B cell (primary cell): ENCODE measurements at regions not wholly inside any gene's neighbourhood (a gene's known extent, or its start where the extent isn't known, plus 50 kb on each side); places are given as distances from the start of the nearest gene placed in this dataset.

Experiments
- ATAC-seq: fragments of 200-7000 bp; cut with Tn5 transposase; one replicate; pipeline ENCODE4 v1.10.0; 2021; ENCODE audit warnings: low read depth, mild to moderate bottlenecking, moderate number of reproducible peaks, moderate library complexity
- CTCF ChIA-PET: fragments of 350-600 bp; sonication (Branson Sonifier 250); formaldehyde crosslinking; loops from one replicate; lab custom pipeline; 2021; ENCODE audit warnings: antibody characterized with exemption, inconsistent platforms; lab: Charles Lee
- POLR2A ChIA-PET: fragments of 350-600 bp; sonication (Branson Sonifier 250); formaldehyde crosslinking; loops from one replicate; lab custom pipeline; 2021; ENCODE audit warnings: antibody characterized with exemption; lab: Charles Lee
- DNase-seq: peaks from one replicate; pipeline ENCODE4 v3.0.0; 2013
- H2AFZ ChIP-seq: 2 replicates; pipeline ENCODE4 v1.6.1; 2012; ENCODE audit warnings: mild to moderate bottlenecking, low read depth, low read length; ENCODE audit not compliant: insufficient read depth, poor library complexity, severe bottlenecking
- H3K27ac ChIP-seq, 2 donors: 1 replicate in 1 of 2; 2 replicates in 1 of 2; pipeline ENCODE4 v1.5.1; 2012 to 2013; ENCODE audit warnings: low read length in 2 of 2, mild to moderate bottlenecking in 2 of 2, moderate library complexity in 1 of 2
- H3K27me3 ChIP-seq, 4 experiments: fragments of 200-600 bp in 1 of 4; sonication (generic) in 1 of 4; replicated peaks in 1 of 4; 1 replicate in 2 of 4; 2 replicates in 2 of 4; pipeline versions ENCODE4 v1.6.1 to v1.7.0; 2013 to 2016; ENCODE audit warnings: low read length in 3 of 4, mild to moderate bottlenecking in 2 of 4, mixed read lengths in 1 of 4, moderate library complexity in 1 of 4; ENCODE audit not compliant: insufficient read depth in 4 of 4, control insufficient read depth in 3 of 4; ENCODE audit errors: control extremely low read depth in 1 of 4
- H3K36me3 ChIP-seq, 2 experiments: replicated peaks in 1 of 2; 1 replicate in 1 of 2; 2 replicates in 1 of 2; pipeline versions ENCODE4 v1.6.1 to v1.7.1; 2013; ENCODE audit warnings: low read length in 1 of 2; ENCODE audit not compliant: insufficient read depth in 2 of 2, control insufficient read depth in 1 of 2; ENCODE audit errors: control extremely low read depth in 1 of 2, extremely low read depth in 1 of 2
- H3K4me1 ChIP-seq, 2 donors: fragments of 200-600 bp in 1 of 2; sonication (generic) in 1 of 2; 1 replicate in 1 of 2; 2 replicates in 1 of 2; pipeline versions ENCODE4 v1.5.1 to v1.6.1; 2013 to 2017; ENCODE audit warnings: low read length in 2 of 2; ENCODE audit not compliant: control insufficient read depth in 2 of 2, insufficient read depth in 2 of 2
- H3K4me2 ChIP-seq: replicated peaks from 2 replicates; pipeline ENCODE3; 2012; ENCODE audit warnings: mild to moderate bottlenecking, low read depth, low read length; ENCODE audit not compliant: poor library complexity, severe bottlenecking
- H3K4me3 ChIP-seq, 5 experiments: fragments of 200-600 bp in 1 of 5; sonication (generic) in 1 of 5; 1 replicate in 3 of 5; 2 replicates in 2 of 5; pipeline versions ENCODE4 v1.5.1 to v1.7.0; 2011 to 2016; ENCODE audit warnings: low read length in 4 of 5, mild to moderate bottlenecking in 4 of 5, low read depth in 2 of 5, control low read depth in 1 of 5, moderate library complexity in 1 of 5; ENCODE audit not compliant: insufficient read depth in 1 of 5; ENCODE audit errors: control extremely low read depth in 1 of 5, extremely low read depth in 1 of 5
- H3K79me2 ChIP-seq: fragments of 200-600 bp; sonication (generic); one replicate; pipeline ENCODE4 v1.6.0; 2016; ENCODE audit warnings: low read length; ENCODE audit not compliant: control insufficient read depth, insufficient read depth
- H3K9ac ChIP-seq: fragments of 200-600 bp; sonication (generic); 2 replicates; pipeline ENCODE4 v1.6.1; 2017; ENCODE audit warnings: mild to moderate bottlenecking, low read length, moderate library complexity
- H3K9me3 ChIP-seq, 3 donors: one replicate each; pipeline versions ENCODE4 v1.6.1 to v1.7.1; 2013; ENCODE audit warnings: low read length in 2 of 3; ENCODE audit not compliant: control insufficient read depth in 2 of 3, insufficient read depth in 1 of 3; ENCODE audit errors: control extremely low read depth in 1 of 3
- H4K20me1 ChIP-seq: 2 replicates; pipeline ENCODE4 v1.6.0; 2012; ENCODE audit warnings: mild to moderate bottlenecking, low read length; ENCODE audit not compliant: insufficient read depth, control insufficient read depth, poor library complexity, severe bottlenecking
- H3K27ac Mint-ChIP-seq: one replicate; pipeline ENCODE4 v1.8.0; 2021; ENCODE audit warnings: mixed read lengths
- H3K27me3 Mint-ChIP-seq: one replicate; pipeline ENCODE4 v1.8.0; 2021; ENCODE audit warnings: mixed read lengths
- H3K4me1 Mint-ChIP-seq: one replicate; pipeline ENCODE4 v1.8.0; 2021; ENCODE audit warnings: mixed read lengths
- H3K4me3 Mint-ChIP-seq: one replicate; pipeline ENCODE4 v1.8.0; 2021; ENCODE audit warnings: mixed read lengths
- H3K9me3 Mint-ChIP-seq: one replicate; pipeline ENCODE4 v1.8.0; 2022; ENCODE audit warnings: mixed read lengths; ENCODE audit not compliant: insufficient read depth
- CTCF ChIP-seq: fragments of 200-600 bp; IDR thresholded peaks from one replicate; pipeline ENCODE4 v1.8.0; 2022; ENCODE audit warnings: antibody characterized with exemption, mild to moderate bottlenecking
- EZH2 ChIP-seq: IDR thresholded peaks from 2 replicates; pipeline ENCODE4 v1.6.1; 2012; ENCODE audit warnings: borderline replicate concordance, low read depth, mild to moderate bottlenecking, moderate library complexity, low read length; ENCODE audit not compliant: insufficient read depth, poor library complexity, severe bottlenecking
- WGBS: methylation state at CpG from one replicate; pipeline ENCODE4 v1.1.5; 2013; ENCODE audit warnings: missing lambda C conversion rate; ENCODE audit not compliant: insufficient coverage; 5-methylcytosine and 5-hydroxymethylcytosine counted together
- intact Hi-C: fragments of 100-400 bp; cut with micrococcal nuclease; formaldehyde crosslinking; loops from one replicate; pipeline ENCODE4 v1.10.0; 2022

- no peak overlapping the region for H2AFZ ChIP-seq
- DNase-seq (no peak), ATAC-seq (no peak)
- peaks cover 0 to 5% (median 0%) of the 10 kb centered on the region in 4 experiments for H3K27me3 ChIP-seq
- no peak overlapping the region for H3K4me2 ChIP-seq
- no peaks in the 10 kb centered on the region for H4K20me1 ChIP-seq
- Mint-ChIP-seq H3K9me3 (no peaks in the 10 kb centered on the region), H3K27me3 (peaks cover 29% of the 10 kb centered on the region), H3K4me3 (no peak overlapping the region), H3K4me1 (no peaks in the 10 kb centered on the region), H3K27ac (no peak overlapping the region)
- no peaks in the 10 kb centered on the region for H3K79me2 ChIP-seq
- TF ChIP-seq EZH2 (no peak), CTCF (no peak)
- H3K9me3 ChIP-seq, result no peaks in the 10 kb centered on the region
- H3K4me3 ChIP-seq, result no peak overlapping the region
- H3K4me1 ChIP-seq, result no peaks in the 10 kb centered on the region
- intact Hi-C loops, result no loop called here
- ChIA-PET CTCF (no interaction called here), POLR2A (no interaction called here)
- H3K9ac ChIP-seq, result no peak overlapping the region
- no peaks in the 10 kb centered on the region for H3K36me3 ChIP-seq
- WGBS, result no CpG with 5 or more reads among the region's 4 CpGs
- H3K27ac ChIP-seq, result no peak overlapping the region
Measured at GRCh38 chr9:115596746-115597080, 478.8 kb upstream of the TNC start.

- Histone ChIP-seq H3K4me2 (no peak overlapping the region), H3K9me3 (no peaks in the 10 kb centered on the region), H3K27ac (no peak overlapping the region), H3K79me2 (no peaks in the 10 kb centered on the region), H3K27me3 (peaks cover 0 to 5% (median 0%) of the 10 kb centered on the region in 4 experiments), H3K4me3 (no peak overlapping the region), H3K36me3 (no peaks in the 10 kb centered on the region), H2AFZ (no peak overlapping the region), H4K20me1 (no peaks in the 10 kb centered on the region), H3K9ac (no peak overlapping the region), H3K4me1 (no peaks in the 10 kb centered on the region)
- CTCF ChIA-PET, result no interaction called here
- no peak overlapping the region for H3K4me3 Mint-ChIP-seq
- WGBS, result no CpG with 5 or more reads among the region's 3 CpGs
- H3K9me3 Mint-ChIP-seq, result no peaks in the 10 kb centered on the region
- TF ChIP-seq CTCF (no peak), EZH2 (no peak)
- peaks cover 29% of the 10 kb centered on the region for H3K27me3 Mint-ChIP-seq
- H3K4me1 Mint-ChIP-seq, result no peaks in the 10 kb centered on the region
- intact Hi-C loops, result no loop called here
- no peak overlapping the region for H3K27ac Mint-ChIP-seq
- POLR2A ChIA-PET, result no interaction called here
- DNase-seq, result no peak
- no peak for ATAC-seq
Measured at GRCh38 chr9:115597330-115597895, 479.5 kb upstream of the TNC start.
